DMS53 (cell line): ENCODE measurements at regions not wholly inside any gene's neighbourhood (a gene's known extent, or its start where the extent isn't known, plus 50 kb on each side); places are given as distances from the start of the nearest gene placed in this dataset.
"Not testable (repeated sequence)": the region's sequence is repeated elsewhere in the genome, so short reads cannot be mapped to it uniquely, and the experiment has no call there.

Experiments
- DNase-seq: peaks from one replicate; lab custom pipeline; 2025; lab: John Stamatoyannopoulos, UW

- peak; percentile 14 for DNase-seq
Measured at GRCh38 chr11:98365190-98365589, 655.6 kb upstream of the CNTN5 start.

DNA sequence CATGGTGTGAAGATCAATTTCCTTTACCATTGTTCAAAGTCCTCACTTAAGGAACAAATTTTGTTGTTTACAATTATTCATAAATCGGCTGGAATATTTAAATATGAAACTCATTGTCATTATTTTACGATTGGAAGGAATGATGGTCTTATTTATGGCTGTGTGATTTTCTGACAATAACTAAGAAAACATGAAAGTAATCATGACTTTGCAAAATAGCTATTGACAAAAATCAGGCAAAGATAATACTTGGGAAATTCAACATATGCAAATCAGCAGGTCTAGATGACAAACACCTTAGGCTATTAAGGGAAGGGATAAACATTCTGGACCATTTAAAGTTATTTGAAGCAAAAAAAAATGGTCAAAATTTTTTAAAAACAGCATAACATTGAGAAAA is 654.8 kb upstream of the CNTN5 start:
- DNase-seq: no peak

DNA sequence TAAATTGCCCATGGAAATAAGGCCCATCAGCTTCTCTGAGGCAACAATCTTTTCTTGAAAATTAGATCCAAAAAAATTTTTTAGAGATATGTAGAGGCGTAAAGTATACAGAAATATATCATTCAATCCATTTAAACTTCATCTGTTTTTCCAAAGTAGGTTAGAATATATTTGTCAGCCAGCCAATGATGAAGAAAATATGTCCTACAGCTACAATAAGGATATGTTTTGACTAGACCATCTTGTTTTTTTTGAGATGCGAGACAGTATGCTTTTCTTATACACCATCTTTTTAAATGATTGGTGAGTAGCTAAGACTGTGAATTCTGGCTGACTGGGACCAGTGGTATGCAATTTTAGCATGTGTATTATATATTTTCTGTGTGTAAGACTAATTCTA is 630.4 kb upstream of the CNTN5 start:
- DNase-seq: no peak

DNA sequence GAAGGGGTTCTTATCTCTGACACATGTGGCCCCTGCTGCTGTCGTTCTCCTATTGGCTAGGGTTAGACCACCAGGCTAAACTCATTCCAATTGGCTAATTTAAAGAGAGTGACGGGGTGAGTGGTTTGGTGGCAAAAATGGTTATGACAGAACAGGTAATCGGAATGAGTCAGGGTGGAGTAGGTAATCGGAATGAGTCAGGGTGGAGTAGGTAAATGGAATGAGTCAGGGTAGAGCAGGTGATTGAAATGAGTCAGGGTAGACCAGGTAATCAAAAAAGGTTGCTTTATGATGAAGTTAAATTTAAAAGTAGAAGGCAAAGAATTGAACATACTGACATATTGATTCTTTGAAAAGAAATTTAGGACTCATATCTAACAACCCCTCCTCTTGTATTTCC is 626.2 kb upstream of the CNTN5 start:
- peak; percentile 47 for DNase-seq

- no peak for DNase-seq
Measured at GRCh38 chr11:98398508-98398907, 622.2 kb upstream of the CNTN5 start.

- DNase-seq: no peak
Measured at GRCh38 chr11:98409069-98409468, 611.7 kb upstream of the CNTN5 start.

GRCh38 chr11:98411777-98412176 is 609.0 kb upstream of the CNTN5 start:
- DNase-seq: no peak

GRCh38 chr11:98417256-98417755 is 603.4 kb upstream of the CNTN5 start:
- DNase-seq: no peak

DNA sequence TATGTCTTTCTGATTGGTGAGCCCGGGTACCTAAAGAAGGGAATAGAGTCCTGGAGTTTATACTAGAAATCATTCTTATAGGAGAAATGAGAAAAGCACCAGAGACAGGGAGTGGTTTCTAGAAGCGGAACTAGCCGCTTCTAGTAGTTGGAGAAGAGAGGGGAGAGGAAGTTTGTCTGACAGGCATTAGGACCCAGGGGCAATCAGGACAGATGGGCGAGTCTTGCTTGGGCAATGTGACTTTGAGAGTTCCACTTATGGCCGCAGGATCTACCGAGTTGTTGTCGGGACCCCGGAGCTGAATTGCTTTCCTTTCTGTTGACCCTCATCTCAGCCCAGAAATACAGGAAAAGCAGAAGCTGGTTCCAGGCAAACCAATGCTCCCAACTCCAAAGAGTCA is 596.8 kb upstream of the CNTN5 start:
- no peak for DNase-seq

- not testable (repeated sequence) for DNase-seq
Measured at GRCh38 chr11:98424773-98425172, 596.0 kb upstream of the CNTN5 start.

- DNase-seq: no peak
Measured at GRCh38 chr11:98431463-98432359, 589.0 kb upstream of the CNTN5 start.

GRCh38 chr11:98434296-98434695 is 586.5 kb upstream of the CNTN5 start:
- no peak for DNase-seq

DNA sequence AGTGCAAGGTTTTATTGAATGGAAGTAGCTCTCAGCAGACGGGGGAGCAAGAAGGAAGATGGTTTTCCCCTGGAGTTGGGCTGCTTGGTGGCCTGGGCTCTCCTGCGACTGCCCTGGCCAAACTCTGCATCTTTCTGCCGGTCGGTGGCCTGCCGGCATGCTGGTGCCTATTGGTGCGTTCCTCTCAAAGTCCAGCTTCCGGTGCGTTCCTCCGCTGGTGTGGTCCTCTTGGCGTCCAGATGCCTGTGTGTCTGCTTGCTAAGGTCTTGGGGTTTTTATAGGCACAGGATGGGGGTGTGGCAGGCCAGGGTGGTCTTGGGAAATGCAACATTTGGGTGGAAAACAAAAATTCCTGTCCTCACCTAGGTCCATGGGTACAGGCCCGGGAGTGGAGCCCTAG is 567.4 kb upstream of the CNTN5 start:
- DNase-seq: no peak

DNA sequence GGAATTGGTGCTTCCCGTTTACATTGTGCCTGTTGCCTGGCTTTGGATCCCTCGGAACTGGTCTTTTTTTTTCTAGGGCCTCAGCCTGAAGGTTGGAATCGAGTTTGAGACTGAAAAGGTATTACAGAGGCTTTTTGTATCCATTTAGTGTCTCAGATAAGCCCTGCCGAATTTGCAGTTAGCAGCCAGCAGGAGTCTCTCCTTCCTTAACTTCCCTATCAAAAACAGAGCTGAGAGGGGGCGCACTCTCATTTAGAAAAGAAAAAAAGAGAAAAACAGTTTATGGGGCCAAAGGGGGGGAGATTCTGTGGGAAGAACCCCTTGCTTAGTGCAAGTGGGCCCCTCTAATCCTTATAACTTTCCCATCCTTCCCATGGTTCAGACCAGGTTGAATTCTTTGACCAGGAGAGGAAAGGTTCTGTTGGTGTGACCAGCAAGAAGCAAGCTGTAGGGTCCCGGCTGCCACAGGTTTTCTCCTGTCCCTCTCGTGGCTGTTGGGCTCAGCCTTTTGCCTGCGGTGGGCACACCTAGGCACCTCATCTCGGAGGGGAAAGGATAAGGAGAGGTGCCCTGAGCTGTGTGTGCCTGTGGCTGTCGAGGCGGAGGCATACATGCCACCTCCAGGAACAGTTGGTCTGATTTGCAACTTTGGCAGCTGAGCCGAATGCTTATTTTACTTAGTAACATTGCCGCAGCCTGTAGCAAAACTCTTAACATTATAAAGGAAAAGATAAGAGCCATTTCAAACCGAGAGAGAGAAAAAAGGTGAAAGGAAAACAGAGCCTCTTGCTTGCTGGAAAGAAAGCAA is 565.0 kb upstream of the CNTN5 start:
- peak; percentile 22 for DNase-seq

DNA sequence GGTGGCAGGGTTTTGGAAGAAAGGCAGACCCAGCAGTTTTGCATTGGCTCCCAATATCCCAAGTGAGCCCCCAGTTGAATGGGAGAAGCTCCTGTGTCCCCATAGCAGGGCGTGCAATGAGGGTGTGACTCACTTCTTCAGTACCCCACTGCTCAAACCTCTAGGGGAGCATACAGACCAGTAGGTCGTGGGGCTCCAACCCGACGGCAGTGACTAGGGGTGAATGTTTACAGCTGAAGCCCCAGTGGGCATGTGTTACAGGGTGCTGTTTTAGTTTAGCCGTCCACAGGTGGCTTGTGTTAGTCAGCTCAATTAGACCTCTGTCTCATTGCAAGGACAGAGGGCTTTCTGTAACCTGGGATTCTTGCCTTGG is 564.5 kb upstream of the CNTN5 start:
- no peak for DNase-seq

- DNase-seq: no peak
Measured at GRCh38 chr11:98495016-98495415, 525.7 kb upstream of the CNTN5 start.

DNA sequence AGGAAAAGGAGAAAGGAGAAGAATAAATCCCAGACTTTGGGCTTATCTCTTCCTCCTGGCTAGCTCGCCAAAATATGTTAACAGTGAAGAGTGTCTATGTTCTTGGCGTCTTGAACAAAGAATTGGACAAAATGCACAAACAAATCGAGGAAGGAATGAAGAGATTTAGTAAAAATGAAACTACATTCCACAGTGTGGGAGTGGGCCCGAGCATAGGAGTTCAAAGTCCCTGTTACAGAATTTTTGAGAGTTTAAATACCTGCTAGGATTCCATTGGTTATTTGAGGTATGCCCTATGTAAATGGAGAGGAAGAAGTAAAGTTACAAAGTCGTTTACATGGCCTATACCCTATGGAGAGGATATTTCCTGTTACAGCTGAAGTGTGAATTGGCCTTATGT is 525.1 kb upstream of the CNTN5 start:
- DNase-seq: no peak

- no peak for DNase-seq
Measured at GRCh38 chr11:98507208-98507607, 513.5 kb upstream of the CNTN5 start.

GRCh38 chr11:98512938-98513337 is 507.8 kb upstream of the CNTN5 start:
- peak; percentile 67 for DNase-seq

DNA sequence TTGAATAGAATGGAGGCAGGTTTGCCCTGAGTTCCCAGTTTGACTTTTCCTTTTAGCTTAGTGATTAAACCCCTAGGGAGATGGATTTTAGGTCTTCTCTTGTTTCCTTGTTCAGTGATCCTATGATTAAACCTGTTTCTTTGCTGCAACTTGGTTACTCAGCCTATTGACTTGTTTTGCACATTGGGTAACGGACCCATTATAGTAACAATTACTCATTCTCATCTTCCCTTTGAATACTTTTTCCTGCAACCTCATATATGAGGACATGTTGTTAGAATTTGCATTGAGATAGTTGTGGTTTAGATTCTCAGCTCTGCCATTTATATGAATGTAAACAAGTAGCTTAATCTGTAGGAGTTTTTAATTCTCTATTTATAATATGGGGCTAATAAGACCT is 489.2 kb upstream of the CNTN5 start:
- DNase-seq: no peak

DNA sequence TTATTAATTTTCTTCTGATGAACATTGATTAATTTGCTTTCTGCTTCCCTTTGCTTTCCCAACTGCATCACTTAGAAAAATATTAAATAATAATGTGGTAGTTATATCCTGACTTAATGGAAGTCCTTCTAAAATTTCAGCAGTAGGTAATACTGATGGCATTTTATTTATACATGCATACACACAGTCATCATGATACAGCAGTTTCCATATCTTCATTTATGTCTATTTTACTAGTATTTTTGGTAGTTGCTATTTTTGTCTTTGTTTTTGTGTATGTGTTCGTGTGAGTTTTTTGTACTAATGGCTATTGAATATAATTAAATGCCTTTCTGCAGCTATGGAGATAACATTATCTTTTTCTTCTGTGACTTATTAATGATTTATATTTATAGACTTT is 484.7 kb upstream of the CNTN5 start:
- DNase-seq: no peak

GRCh38 chr11:98538358-98538757 is 482.4 kb upstream of the CNTN5 start:
- DNase-seq: not testable (repeated sequence)

GRCh38 chr11:98545544-98546175 is 475.1 kb upstream of the CNTN5 start:
- no peak for DNase-seq
